ENCODE measurements at regions not wholly inside any gene's neighbourhood (a gene's known extent, or its start where the extent isn't known, plus 50 kb on each side); places are given as distances from the start of the nearest gene placed in this dataset.

- DNase-seq (ENCODE audit: low spot score): no peak
- WGBS: 77% methylated on average over 2 of the region's 2 CpGs
These were observed 844.7 kb downstream of the DIPK2A start for GRCh38 chr3:144816323-144816722.

GRCh38 chr3:144818973-144819372 is 847.4 kb downstream of the DIPK2A start:
- no peak overlapping the region for H3K9ac ChIP-seq (ENCODE audit: low read depth in 1 of 2, low read length in 2 of 2)
- H3K27ac ChIP-seq (ENCODE audit: low read depth in 1 of 2, low read length in 2 of 2): no peak overlapping the region

More at GRCh38 chr3:144816323-144816722, 844.7 kb downstream of the DIPK2A start:
- TF ChIP-seq YY1 (IDR thresholded peaks at IDR 0.05) (no peak), RAD21 (IDR thresholded peaks at IDR 0.05) (no peak), TAF1 (conservative IDR thresholded peaks at IDR 0.05) (no peak), MAX (IDR thresholded peaks at IDR 0.05) (no peak), NR2F2 (IDR thresholded peaks at IDR 0.05) (no peak), HNF4G (IDR thresholded peaks at IDR 0.05) (no peak), JUND (IDR thresholded peaks at IDR 0.05) (no peak), SP1 (IDR thresholded peaks at IDR 0.05) (no peak), FOXA2 (IDR thresholded peaks at IDR 0.05) (no peak), EGR1 (IDR thresholded peaks at IDR 0.05; ENCODE audit: low read depth in 2 of 2) (no peak), GABPA (IDR thresholded peaks at IDR 0.05 in 1 of 2, conservative IDR thresholded peaks at IDR 0.05 in 1 of 2) (no peak), REST (IDR thresholded peaks at IDR 0.05) (no peak), RXRA (IDR thresholded peaks at IDR 0.05) (no peak)
- Histone ChIP-seq H3K9ac (ENCODE audit: low read depth in 1 of 2, low read length in 2 of 2) (no peak overlapping the region), H3K4me3 (ENCODE audit: low read depth in 1 of 3, low read length in 3 of 3) (no peak overlapping the region), H3K36me3 (ENCODE audit: control insufficient read depth in 4 of 4, insufficient read depth in 3 of 4, low read depth in 1 of 4, low read length in 3 of 4) (no peaks in the 10 kb centered on the region), H3K4me1 (ENCODE audit: control insufficient read depth in 4 of 4, insufficient read depth in 4 of 4, low read length in 3 of 4) (no peaks in the 10 kb centered on the region), H3K27ac (ENCODE audit: low read depth in 1 of 2, low read length in 2 of 2) (no peak overlapping the region), H3K27me3 (ENCODE audit: control insufficient read depth in 4 of 4, insufficient read depth in 4 of 4, low read length in 3 of 4) (no peaks in the 10 kb centered on the region), H3K9me3 (ENCODE audit: control insufficient read depth in 4 of 4, low read length in 3 of 4) (no peaks in the 10 kb centered on the region)

More at GRCh38 chr3:144818973-144819372, 847.4 kb downstream of the DIPK2A start:
- Histone ChIP-seq H3K36me3 (ENCODE audit: control insufficient read depth in 4 of 4, insufficient read depth in 3 of 4, low read depth in 1 of 4, low read length in 3 of 4) (no peaks in the 10 kb centered on the region), H3K4me3 (ENCODE audit: low read depth in 1 of 3, low read length in 3 of 3) (no peak overlapping the region), H3K4me1 (ENCODE audit: control insufficient read depth in 4 of 4, insufficient read depth in 4 of 4, low read length in 3 of 4) (no peaks in the 10 kb centered on the region), H3K27me3 (ENCODE audit: control insufficient read depth in 4 of 4, insufficient read depth in 4 of 4, low read length in 3 of 4) (no peaks in the 10 kb centered on the region), H3K9me3 (ENCODE audit: control insufficient read depth in 4 of 4, low read length in 3 of 4) (no peaks in the 10 kb centered on the region)
- DNase-seq (ENCODE audit: low spot score): no peak
- TF ChIP-seq MAX (IDR thresholded peaks at IDR 0.05) (no peak), GABPA (IDR thresholded peaks at IDR 0.05 in 1 of 2, conservative IDR thresholded peaks at IDR 0.05 in 1 of 2) (no peak), HNF4A (conservative IDR thresholded peaks at IDR 0.05) (no peak), JUND (IDR thresholded peaks at IDR 0.05) (no peak), EGR1 (IDR thresholded peaks at IDR 0.05; ENCODE audit: low read depth in 2 of 2) (no peak), REST (IDR thresholded peaks at IDR 0.05) (no peak), FOXA1 (IDR thresholded peaks at IDR 0.05) (no peak), NR2F2 (IDR thresholded peaks at IDR 0.05) (no peak), RAD21 (IDR thresholded peaks at IDR 0.05) (no peak), HNF4G (IDR thresholded peaks at IDR 0.05) (no peak), FOXA2 (IDR thresholded peaks at IDR 0.05) (no peak), TAF1 (conservative IDR thresholded peaks at IDR 0.05) (no peak), ZBTB33 (IDR thresholded peaks at IDR 0.05) (no peak), YY1 (IDR thresholded peaks at IDR 0.05) (no peak)
